ENCODE measurements at regions not wholly inside any gene's neighbourhood (a gene's known extent, or its start where the extent isn't known, plus 50 kb on each side); places are given as distances from the start of the nearest gene placed in this dataset.

- TF ChIP-seq POLR2AphosphoS5 (IDR thresholded peaks at IDR 0.05), result no peak
- no peak for TF ChIP-seq CTCF (IDR thresholded peaks at IDR 0.05)
These were observed 167.8 kb downstream of the PAX1 start for GRCh38 chr20:21873291-21873690.
